ENCODE measurements at regions not wholly inside any gene's neighbourhood (a gene's known extent, or its start where the extent isn't known, plus 50 kb on each side); places are given as distances from the start of the nearest gene placed in this dataset. TPM values are rescaled to one million over a fixed set of nuclear protein-coding genes. Genes with fewer than 3 reads are reported as not detected.

DNA sequence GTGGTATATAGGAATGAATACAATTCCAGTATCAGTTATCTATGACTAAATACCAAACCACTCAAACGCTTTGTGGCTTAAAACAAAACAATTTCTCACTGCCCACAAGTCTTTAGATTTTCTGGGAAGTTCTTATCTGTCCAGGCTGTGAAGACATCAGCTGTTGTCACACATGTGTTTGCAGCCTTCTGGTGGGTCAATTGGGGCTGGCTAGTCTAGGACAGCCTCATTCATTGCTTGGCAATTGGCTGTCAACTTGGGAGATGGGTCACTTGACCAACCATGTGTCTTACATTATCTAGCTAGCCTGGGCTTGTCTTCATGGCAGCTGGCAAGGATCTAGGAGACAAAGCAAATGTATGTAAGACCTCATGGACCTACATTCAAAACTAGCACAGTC lies 53.8 kb upstream of the PAPPA start:
- Histone ChIP-seq H3K4me2 (ENCODE audit: low read length) (no peak overlapping the region), H3K79me2 (ENCODE audit: control insufficient read depth, insufficient read depth, low read length) (no peaks in the 10 kb centered on the region), H4K5ac (ENCODE audit: low read length) (no peak overlapping the region), H2BK120ac (ENCODE audit: low read depth, low read length) (no peak overlapping the region), H3K4ac (ENCODE audit: low read depth, low read length) (no peak overlapping the region), H3K56ac (ENCODE audit: low read length) (no peak overlapping the region), H3K9ac (ENCODE audit: low read length) (no peak overlapping the region), H2BK15ac (replicated peaks; ENCODE audit: low read depth) (no peak overlapping the region), H4K8ac (ENCODE audit: low read depth, low read length) (no peak overlapping the region), H3K4me3 (ENCODE audit: low read length) (no peak overlapping the region), H3K79me1 (ENCODE audit: low read length) (no peaks in the 10 kb centered on the region), H3K4me1 (ENCODE audit: control insufficient read depth, low read depth, low read length) (peaks cover 2% of the 10 kb centered on the region), H3K27me3 (ENCODE audit: insufficient read depth, low read length, poor library complexity) (no peaks in the 10 kb centered on the region), H3K27ac (ENCODE audit: low read depth, low read length) (no peak overlapping the region), H3K23ac (ENCODE audit: low read length) (no peak overlapping the region), H3K36me3 (ENCODE audit: control insufficient read depth, insufficient read depth, low read length) (no peaks in the 10 kb centered on the region), H2BK5ac (ENCODE audit: low read length) (no peak overlapping the region), H3K18ac (ENCODE audit: low read length) (no peak overlapping the region), H2AK5ac (ENCODE audit: low read length) (no peak overlapping the region)
- no CpG with 5 or more reads among the region's 1 CpG for WGBS (ENCODE audit: extremely low coverage, insufficient coverage, low lambda C conversion rate)
- no peak for DNase-seq

DNA sequence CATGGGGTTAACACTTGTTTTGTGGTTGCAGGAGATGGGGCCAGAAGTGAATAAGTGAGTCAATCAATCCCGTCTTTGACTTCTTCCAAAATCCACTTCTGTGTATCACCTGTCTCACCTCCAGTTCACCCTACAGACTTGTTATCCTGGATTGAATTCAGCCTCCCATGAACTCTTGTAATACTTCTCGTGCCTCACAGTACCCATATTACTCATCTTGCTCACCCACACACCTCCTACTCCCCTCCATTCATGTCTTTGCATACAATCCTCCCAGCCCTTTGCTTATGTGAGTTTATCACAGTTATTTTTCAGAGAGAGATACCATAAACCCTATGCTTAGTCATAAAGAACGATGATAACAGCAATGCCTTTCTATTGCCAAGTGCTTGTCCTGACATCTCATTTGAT lies 52.9 kb upstream of the PAPPA start:
- H3K4ac ChIP-seq (ENCODE audit: low read depth, low read length), result no peak overlapping the region
- H3K4me2 ChIP-seq (ENCODE audit: low read length), result no peak overlapping the region
- H3K79me2 ChIP-seq (ENCODE audit: control insufficient read depth, insufficient read depth, low read length), result no peaks in the 10 kb centered on the region
- H2AK5ac ChIP-seq (ENCODE audit: low read length), result no peak overlapping the region
- H3K4me1 ChIP-seq (ENCODE audit: control insufficient read depth, low read depth, low read length), result peaks cover 2% of the 10 kb centered on the region
- no peak overlapping the region for H3K27ac ChIP-seq (ENCODE audit: low read depth, low read length)
- no peak overlapping the region for H2BK5ac ChIP-seq (ENCODE audit: low read length)
- no peak overlapping the region for H3K18ac ChIP-seq (ENCODE audit: low read length)
- H4K5ac ChIP-seq (ENCODE audit: low read length), result no peak overlapping the region
- H3K79me1 ChIP-seq (ENCODE audit: low read length), result no peaks in the 10 kb centered on the region
- WGBS (ENCODE audit: extremely low coverage, insufficient coverage, low lambda C conversion rate), result no CpG with 5 or more reads among the region's 3 CpGs
- DNase-seq, result no peak
- H3K36me3 ChIP-seq (ENCODE audit: control insufficient read depth, insufficient read depth, low read length), result no peaks in the 10 kb centered on the region
- H4K8ac ChIP-seq (ENCODE audit: low read depth, low read length), result no peak overlapping the region
- H3K9ac ChIP-seq (ENCODE audit: low read length), result no peak overlapping the region
- no peak overlapping the region for H2BK120ac ChIP-seq (ENCODE audit: low read depth, low read length)
- no peak overlapping the region for H3K4me3 ChIP-seq (ENCODE audit: low read length)
- H3K56ac ChIP-seq (ENCODE audit: low read length), result no peak overlapping the region
- no peaks in the 10 kb centered on the region for H3K27me3 ChIP-seq (ENCODE audit: insufficient read depth, low read length, poor library complexity)
- H2BK15ac ChIP-seq (replicated peaks; ENCODE audit: low read depth), result no peak overlapping the region
- H3K23ac ChIP-seq (ENCODE audit: low read length), result no peak overlapping the region

DNA sequence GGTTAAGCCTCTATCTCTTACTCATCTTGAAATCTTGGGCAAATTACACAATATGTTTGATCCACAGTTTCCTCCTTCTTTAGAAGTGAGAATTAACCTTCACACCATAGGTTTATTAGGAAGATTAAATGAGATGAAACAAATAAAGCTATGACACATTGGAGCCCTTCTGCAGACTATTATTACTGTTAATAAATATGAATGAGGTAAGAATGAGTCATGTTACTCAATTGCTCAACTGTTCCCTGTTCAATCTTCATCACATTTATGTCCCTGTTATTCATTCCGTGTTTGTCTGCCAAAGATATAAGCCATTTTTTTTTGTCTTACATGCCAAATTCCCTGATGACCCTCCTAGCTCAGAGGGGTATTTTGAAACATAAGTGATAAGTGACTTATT lies 52.1 kb upstream of the PAPPA start:
- no peak overlapping the region for H3K4ac ChIP-seq (ENCODE audit: low read depth, low read length)
- H3K18ac ChIP-seq (ENCODE audit: low read length), result no peak overlapping the region
- H3K27me3 ChIP-seq (ENCODE audit: insufficient read depth, low read length, poor library complexity), result no peaks in the 10 kb centered on the region
- no peak overlapping the region for H3K56ac ChIP-seq (ENCODE audit: low read length)
- H2BK5ac ChIP-seq (ENCODE audit: low read length), result no peak overlapping the region
- no peaks in the 10 kb centered on the region for H3K36me3 ChIP-seq (ENCODE audit: control insufficient read depth, insufficient read depth, low read length)
- no peak overlapping the region for H3K4me2 ChIP-seq (ENCODE audit: low read length)
- H2AK5ac ChIP-seq (ENCODE audit: low read length), result no peak overlapping the region
- H3K23ac ChIP-seq (ENCODE audit: low read length), result no peak overlapping the region
- no peak overlapping the region for H3K4me3 ChIP-seq (ENCODE audit: low read length)
- H4K5ac ChIP-seq (ENCODE audit: low read length), result no peak overlapping the region
- no peak overlapping the region for H2BK15ac ChIP-seq (replicated peaks; ENCODE audit: low read depth)
- H3K79me2 ChIP-seq (ENCODE audit: control insufficient read depth, insufficient read depth, low read length), result no peaks in the 10 kb centered on the region
- H3K27ac ChIP-seq (ENCODE audit: low read depth, low read length), result no peak overlapping the region
- H4K8ac ChIP-seq (ENCODE audit: low read depth, low read length), result no peak overlapping the region
- peaks cover 2% of the 10 kb centered on the region for H3K4me1 ChIP-seq (ENCODE audit: control insufficient read depth, low read depth, low read length)
- H3K9ac ChIP-seq (ENCODE audit: low read length), result no peak overlapping the region
- no peak for DNase-seq
- H3K79me1 ChIP-seq (ENCODE audit: low read length), result no peaks in the 10 kb centered on the region
- H2BK120ac ChIP-seq (ENCODE audit: low read depth, low read length), result no peak overlapping the region
- no CpG with 5 or more reads among the region's 1 CpG for WGBS (ENCODE audit: extremely low coverage, insufficient coverage, low lambda C conversion rate)

DNA sequence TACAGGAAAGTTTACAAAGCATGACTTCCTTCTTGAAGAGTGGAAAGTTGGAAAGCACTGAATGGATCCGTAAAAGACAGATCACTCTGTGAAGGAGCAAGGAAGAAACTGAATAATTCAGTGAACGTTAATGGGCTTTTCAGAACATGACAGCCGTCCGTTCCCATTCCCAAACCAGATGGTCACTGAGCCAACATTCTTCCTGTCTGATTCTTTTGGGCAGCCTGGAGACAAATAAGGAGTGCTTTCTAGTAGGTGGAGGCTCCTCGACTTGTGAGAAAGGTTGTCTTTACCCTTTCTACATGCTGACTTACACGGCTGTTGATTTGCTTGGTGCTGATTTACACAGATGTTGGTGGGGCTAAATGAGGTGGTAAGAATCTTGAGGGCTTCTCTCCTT lies 51.0 kb upstream of the PAPPA start:
- H3K4ac ChIP-seq (ENCODE audit: low read depth, low read length), result no peak overlapping the region
- no peak overlapping the region for H2BK120ac ChIP-seq (ENCODE audit: low read depth, low read length)
- no peak overlapping the region for H3K4me3 ChIP-seq (ENCODE audit: low read length)
- H3K27ac ChIP-seq (ENCODE audit: low read depth, low read length), result no peak overlapping the region
- no peak overlapping the region for H3K56ac ChIP-seq (ENCODE audit: low read length)
- H4K8ac ChIP-seq (ENCODE audit: low read depth, low read length), result no peak overlapping the region
- WGBS (ENCODE audit: extremely low coverage, insufficient coverage, low lambda C conversion rate), result no CpG with 5 or more reads among the region's 6 CpGs
- H3K18ac ChIP-seq (ENCODE audit: low read length), result no peak overlapping the region
- H3K27me3 ChIP-seq (ENCODE audit: insufficient read depth, low read length, poor library complexity), result no peaks in the 10 kb centered on the region
- H3K4me1 ChIP-seq (ENCODE audit: control insufficient read depth, low read depth, low read length), result no peaks in the 10 kb centered on the region
- no peak overlapping the region for H3K23ac ChIP-seq (ENCODE audit: low read length)
- no peak overlapping the region for H3K9ac ChIP-seq (ENCODE audit: low read length)
- H3K4me2 ChIP-seq (ENCODE audit: low read length), result no peak overlapping the region
- H3K79me1 ChIP-seq (ENCODE audit: low read length), result no peaks in the 10 kb centered on the region
- DNase-seq, result no peak
- H2BK5ac ChIP-seq (ENCODE audit: low read length), result no peak overlapping the region
- no peaks in the 10 kb centered on the region for H3K36me3 ChIP-seq (ENCODE audit: control insufficient read depth, insufficient read depth, low read length)
- H4K5ac ChIP-seq (ENCODE audit: low read length), result no peak overlapping the region
- H2BK15ac ChIP-seq (replicated peaks; ENCODE audit: low read depth), result no peak overlapping the region
- H2AK5ac ChIP-seq (ENCODE audit: low read length), result no peak overlapping the region
- H3K79me2 ChIP-seq (ENCODE audit: control insufficient read depth, insufficient read depth, low read length), result no peaks in the 10 kb centered on the region

Small RNAs in the stretch of these regions (small RNA-seq; reads per million reads assigned to genes)
- gene RF00004 (ENCODE audit: insufficient read depth), result not detected
